H9 (cell line): ENCODE measurements at regions not wholly inside any gene's neighbourhood (a gene's known extent, or its start where the extent isn't known, plus 50 kb on each side); places are given as distances from the start of the nearest gene placed in this dataset.

Source experiments
- DNase-seq: peaks from one replicate; pipeline ENCODE4 v3.0.0-alpha.2; 2017
- H2AFZ ChIP-seq: one replicate; pipeline ENCODE4 v1.6.1; 2013; ENCODE audit warnings: mild to moderate bottlenecking, low read length, control low read depth, moderate library complexity
- H2AK5ac ChIP-seq: 2 replicates; pipeline ENCODE4 v1.6.1; 2013; ENCODE audit warnings: low read length, control low read depth, mixed read lengths; ENCODE audit not compliant: insufficient read length
- H2BK120ac ChIP-seq: one replicate; pipeline ENCODE4 v1.6.1; 2013; ENCODE audit warnings: low read depth, mild to moderate bottlenecking, low read length, control low read depth, inconsistent platforms; ENCODE audit not compliant: poor library complexity, severe bottlenecking
- H2BK12ac ChIP-seq: 2 replicates; pipeline ENCODE4 v1.6.1; 2013; ENCODE audit warnings: low read length, control low read depth, mixed read lengths, low read depth; ENCODE audit not compliant: insufficient read length
- H2BK15ac ChIP-seq: 2 replicates; pipeline ENCODE4 v1.6.1; 2013; ENCODE audit warnings: low read depth, low read length, control low read depth
- H2BK20ac ChIP-seq: one replicate; pipeline ENCODE4 v1.6.1; 2013; ENCODE audit warnings: low read depth, mild to moderate bottlenecking, low read length, control low read depth, inconsistent platforms; ENCODE audit not compliant: poor library complexity, severe bottlenecking
- H2BK5ac ChIP-seq: 2 replicates; pipeline ENCODE4 v1.6.1; 2013; ENCODE audit warnings: low read length, control low read depth, mixed read lengths; ENCODE audit not compliant: insufficient read length
- H3K14ac ChIP-seq: 2 replicates; pipeline ENCODE4 v1.6.1; 2013; ENCODE audit warnings: low read length, control low read depth; ENCODE audit not compliant: insufficient read depth
- H3K18ac ChIP-seq: 2 replicates; pipeline ENCODE4 v1.6.1; 2013; ENCODE audit warnings: low read depth, mild to moderate bottlenecking, mixed read lengths, low read length, control low read depth; ENCODE audit not compliant: insufficient read length
- H3K23ac ChIP-seq: 2 replicates; pipeline ENCODE4 v1.6.1; 2013; ENCODE audit warnings: low read length, control low read depth, mixed read lengths, low read depth; ENCODE audit not compliant: insufficient read length
- H3K23me2 ChIP-seq: 2 replicates; pipeline ENCODE4 v1.6.1; 2013; ENCODE audit warnings: low read depth, mild to moderate bottlenecking, mixed read lengths, low read length, control low read depth; ENCODE audit not compliant: insufficient read length, poor library complexity, severe bottlenecking
- H3K27ac ChIP-seq: 2 replicates; pipeline ENCODE4 v1.5.1; 2013; ENCODE audit warnings: low read length, control low read depth, mixed read lengths, low read depth; ENCODE audit not compliant: insufficient read length
- H3K27me3 ChIP-seq: 2 replicates; pipeline ENCODE4 v1.6.1; 2013; ENCODE audit warnings: low read length, control low read depth, inconsistent platforms; ENCODE audit not compliant: insufficient read depth
- H3K4ac ChIP-seq: 2 replicates; pipeline ENCODE4 v1.6.1; 2013; ENCODE audit warnings: low read depth, mild to moderate bottlenecking, control low read depth, inconsistent platforms, low read length, moderate library complexity
- H3K4me1 ChIP-seq: 2 replicates; pipeline ENCODE4 v1.6.1; 2013; ENCODE audit warnings: low read length, control low read depth, inconsistent platforms; ENCODE audit not compliant: insufficient read depth
- H3K4me2 ChIP-seq: 2 replicates; pipeline ENCODE4 v1.6.1; 2013; ENCODE audit warnings: low read length, control low read depth, mixed read lengths; ENCODE audit not compliant: insufficient read length, insufficient read depth
- H3K56ac ChIP-seq: 2 replicates; pipeline ENCODE4 v1.6.1; 2013; ENCODE audit warnings: low read depth, mild to moderate bottlenecking, mixed read lengths, low read length, control low read depth; ENCODE audit not compliant: insufficient read length
- H3K79me1 ChIP-seq: 2 replicates; pipeline ENCODE4 v1.6.1; 2013; ENCODE audit warnings: low read depth, mild to moderate bottlenecking, moderate library complexity, low read length, control low read depth, inconsistent platforms; ENCODE audit not compliant: insufficient read depth, poor library complexity, severe bottlenecking
- H3K79me2 ChIP-seq: 2 replicates; pipeline ENCODE4 v1.6.1; 2013; ENCODE audit warnings: low read length, control low read depth, inconsistent platforms; ENCODE audit not compliant: insufficient read depth
- H3K9ac ChIP-seq: 2 replicates; pipeline ENCODE4 v1.6.1; 2013; ENCODE audit warnings: low read length, control low read depth, mixed read lengths; ENCODE audit not compliant: insufficient read length; ENCODE audit errors: extremely low read depth
- H3K9me3 ChIP-seq: one replicate; pipeline ENCODE4 v1.6.1; 2013; ENCODE audit warnings: low read depth, low read length, inconsistent platforms; ENCODE audit not compliant: control insufficient read depth
- H3T11ph ChIP-seq: one replicate; pipeline ENCODE4 v1.6.1; 2013; ENCODE audit warnings: mild to moderate bottlenecking, low read length, control low read depth, inconsistent platforms
- H4K20me1 ChIP-seq: one replicate; pipeline ENCODE4 v1.6.1; 2013; ENCODE audit not compliant: control insufficient read depth, insufficient read length, insufficient read depth
- H4K5ac ChIP-seq: 2 replicates; pipeline ENCODE4 v1.6.1; 2013; ENCODE audit warnings: low read depth, mild to moderate bottlenecking, mixed read lengths, low read length, control low read depth; ENCODE audit not compliant: insufficient read length
- H4K8ac ChIP-seq: replicated peaks from 2 replicates; pipeline ENCODE4 v1.6.1; 2013; ENCODE audit warnings: low read length, control low read depth, mixed read lengths, low read depth; ENCODE audit not compliant: insufficient read length
- H4K91ac ChIP-seq: 2 replicates; pipeline ENCODE4 v1.6.1; 2013; ENCODE audit warnings: low read depth, mild to moderate bottlenecking, moderate library complexity, mixed read lengths, low read length, control low read depth; ENCODE audit not compliant: insufficient read length
- H3K27ac Mint-ChIP-seq, 3 experiments: 2 replicates in 2 of 3; 3 replicates in 1 of 3; pipeline ENCODE4 v1.8.0; 2020 to 2021; ENCODE audit warnings: mixed read lengths in 3 of 3, mild to moderate bottlenecking in 1 of 3, moderate library complexity in 1 of 3
- H3K27me3 Mint-ChIP-seq: 2 replicates; pipeline ENCODE4 v1.8.0; 2021; ENCODE audit warnings: low read depth, mild to moderate bottlenecking, moderate library complexity, mixed read lengths
- H3K36me3 Mint-ChIP-seq, 3 experiments: 2 replicates in 2 of 3; 3 replicates in 1 of 3; pipeline ENCODE4 v1.8.0; 2020 to 2021; ENCODE audit warnings: low read depth in 3 of 3, mixed read lengths in 3 of 3; ENCODE audit not compliant: insufficient read depth in 1 of 3
- H3K4me1 Mint-ChIP-seq, 2 experiments: 2 replicates each; pipeline ENCODE4 v1.8.0; 2020; ENCODE audit warnings: mixed read lengths in 2 of 2
- H3K4me3 Mint-ChIP-seq, 2 experiments: 2 replicates in 1 of 2; 3 replicates in 1 of 2; pipeline ENCODE4 v1.8.0; 2020 to 2021; ENCODE audit warnings: mild to moderate bottlenecking in 2 of 2, mixed read lengths in 2 of 2, moderate library complexity in 1 of 2
- H3K9me3 Mint-ChIP-seq, 2 experiments: 2 replicates in 1 of 2; 3 replicates in 1 of 2; pipeline ENCODE4 v1.8.0; 2020; ENCODE audit warnings: mild to moderate bottlenecking in 2 of 2, mixed read lengths in 2 of 2, moderate library complexity in 1 of 2
- CTCF ChIP-seq: fragments of 200-600 bp; sonication (generic); conservative IDR thresholded peaks from 3 replicates; pipeline ENCODE4 v1.8.0; 2021; ENCODE audit warnings: antibody characterized with exemption, mild to moderate bottlenecking
- WGBS: extraction: QIAGEN DNeasy Blood & Tissue Kit; methylation state at CpG from one replicate; pipeline ENCODE4 v1.1.7; 2013; ENCODE audit warnings: missing lambda C conversion rate, low lambda C conversion rate, mixed read lengths; ENCODE audit not compliant: insufficient read length; ENCODE audit errors: extremely low coverage; 5-methylcytosine and 5-hydroxymethylcytosine counted together

GRCh38 chr18:78739115-78739514, 240.5 kb upstream of the SALL3 start:
- TF ChIP-seq CTCF: no peak
- 0 out of 4 replicates have a peak, but pooled peaks cover 0 to 8% of the 10 kb centered on the region in 2 experiments for H3K4me1 Mint-ChIP-seq
- Histone ChIP-seq H4K5ac (no peak overlapping the region), H3T11ph (no peak overlapping the region), H2BK5ac (no peak overlapping the region), H2BK20ac (no peak overlapping the region), H3K56ac (no peak overlapping the region), H3K9ac (no peak overlapping the region), H2AFZ (no peak overlapping the region), H2AK5ac (no peak overlapping the region), H3K27ac (no peak overlapping the region), H3K4ac (no peak overlapping the region), H3K14ac (no peak overlapping the region), H2BK15ac (no peak overlapping the region), H2BK120ac (no peak overlapping the region), H3K23me2 (no peaks in the 10 kb centered on the region), H3K4me2 (no peak overlapping the region), H4K91ac (no peak overlapping the region), H3K27me3 (no peaks in the 10 kb centered on the region), H3K4me1 (no peaks in the 10 kb centered on the region), H3K79me1 (no peaks in the 10 kb centered on the region), H3K9me3 (no peaks in the 10 kb centered on the region), H3K18ac (peak overlapping the region; percentile 13), H4K20me1 (no peaks in the 10 kb centered on the region), H3K79me2 (no peaks in the 10 kb centered on the region), H4K8ac (no peak overlapping the region), H3K23ac (no peak overlapping the region), H2BK12ac (no peak overlapping the region)
- no CpG with 5 or more reads among the region's 3 CpGs for WGBS
- H3K4me3 Mint-ChIP-seq: no peak overlapping the region
- no peaks in the 10 kb centered on the region; a peak in 2 of 5 replicates for H3K9me3 Mint-ChIP-seq
- H3K36me3 Mint-ChIP-seq: no peaks in the 10 kb centered on the region
- DNase-seq: no peak
- peak overlapping the region in 1 of 3 experiments; percentile 56; a peak in 2 of 7 replicates for H3K27ac Mint-ChIP-seq
- peaks cover 8% of the 10 kb centered on the region for H3K27me3 Mint-ChIP-seq
